Trophoblast cell (in vitro differentiated cells and primary cell): ENCODE measurements at regions not wholly inside any gene's neighbourhood (a gene's known extent, or its start where the extent isn't known, plus 50 kb on each side); places are given as distances from the start of the nearest gene placed in this dataset.

Experiments used
- DNase-seq, 2 donors: peaks; one replicate each; pipeline ENCODE4 v3.0.0-alpha.2; 2016
- H2AFZ ChIP-seq: 2 replicates; pipeline ENCODE4 v1.6.1; 2013; ENCODE audit warnings: low read length, moderate library complexity, mild to moderate bottlenecking; ENCODE audit not compliant: insufficient read depth, poor library complexity
- H2AK5ac ChIP-seq: 2 replicates; pipeline ENCODE4 v1.6.1; 2013; ENCODE audit warnings: mild to moderate bottlenecking, low read length
- H2BK120ac ChIP-seq: 2 replicates; pipeline ENCODE4 v1.6.1; 2013; ENCODE audit warnings: low read length, mild to moderate bottlenecking, moderate library complexity; ENCODE audit not compliant: insufficient read depth, poor library complexity
- H2BK12ac ChIP-seq: 2 replicates; pipeline ENCODE4 v1.6.1; 2013; ENCODE audit warnings: mild to moderate bottlenecking, low read length, moderate library complexity
- H2BK5ac ChIP-seq: 2 replicates; pipeline ENCODE4 v1.6.1; 2013; ENCODE audit warnings: low read length, low read depth, moderate library complexity, mild to moderate bottlenecking; ENCODE audit not compliant: poor library complexity
- H3K14ac ChIP-seq: 2 replicates; pipeline ENCODE4 v1.6.1; 2013; ENCODE audit warnings: mild to moderate bottlenecking, low read length
- H3K18ac ChIP-seq: 2 replicates; pipeline ENCODE4 v1.6.1; 2013; ENCODE audit warnings: mild to moderate bottlenecking, low read length
- H3K23ac ChIP-seq: 2 replicates; pipeline ENCODE4 v1.6.1; 2013; ENCODE audit warnings: low read length
- H3K27ac ChIP-seq: 2 replicates; pipeline ENCODE4 v1.5.1; 2013; ENCODE audit warnings: low read depth, mild to moderate bottlenecking, inconsistent platforms, low read length, moderate library complexity
- H3K27me3 ChIP-seq: 2 replicates; pipeline ENCODE4 v1.6.1; 2013; ENCODE audit warnings: inconsistent platforms, mild to moderate bottlenecking, low read length, moderate library complexity; ENCODE audit not compliant: insufficient read depth
- H3K36me3 ChIP-seq, 2 experiments: 1 replicate in 1 of 2; 2 replicates in 1 of 2; pipeline ENCODE4 v1.6.1; 2013; ENCODE audit warnings: low read length in 2 of 2, mild to moderate bottlenecking in 2 of 2, moderate library complexity in 1 of 2; ENCODE audit not compliant: insufficient read depth in 2 of 2, control insufficient read depth in 1 of 2
- H3K4ac ChIP-seq: 2 replicates; pipeline ENCODE4 v1.6.1; 2013; ENCODE audit warnings: low read depth, mild to moderate bottlenecking, low read length, moderate library complexity
- H3K4me1 ChIP-seq, 2 experiments: 1 replicate in 1 of 2; 2 replicates in 1 of 2; pipeline ENCODE4 v1.6.1; 2013; ENCODE audit warnings: low read length in 2 of 2, mild to moderate bottlenecking in 2 of 2, moderate library complexity in 1 of 2; ENCODE audit not compliant: insufficient read depth in 2 of 2, control insufficient read depth in 1 of 2
- H3K4me2 ChIP-seq: 2 replicates; pipeline ENCODE4 v1.6.1; 2013; ENCODE audit warnings: inconsistent platforms, mild to moderate bottlenecking, low read length, moderate library complexity
- H3K4me3 ChIP-seq: 2 replicates; pipeline ENCODE4 v1.5.1; 2013; ENCODE audit warnings: mild to moderate bottlenecking, low read depth, low read length, inconsistent platforms
- H3K79me1 ChIP-seq: one replicate; pipeline ENCODE4 v1.6.1; 2013; ENCODE audit warnings: low read length
- H3K79me2 ChIP-seq: 2 replicates; pipeline ENCODE4 v1.6.1; 2013; ENCODE audit warnings: low read length, mild to moderate bottlenecking; ENCODE audit not compliant: control insufficient read depth, insufficient read depth, poor library complexity
- H3K9ac ChIP-seq: 2 replicates; pipeline ENCODE4 v1.6.1; 2013; ENCODE audit warnings: mild to moderate bottlenecking, low read length
- H3K9me3 ChIP-seq: 2 replicates; pipeline ENCODE4 v1.6.1; 2013; ENCODE audit warnings: low read depth, mild to moderate bottlenecking, control low read depth, inconsistent platforms, low read length; ENCODE audit not compliant: insufficient read depth
- H4K12ac ChIP-seq: 2 replicates; pipeline ENCODE4 v1.6.1; 2013; ENCODE audit warnings: low read depth, mild to moderate bottlenecking, low read length, moderate library complexity
- H4K8ac ChIP-seq: 2 replicates; pipeline ENCODE4 v1.6.1; 2013; ENCODE audit warnings: low read depth, mild to moderate bottlenecking, low read length, moderate library complexity
- H4K91ac ChIP-seq: one replicate; pipeline ENCODE4 v1.6.1; 2013; ENCODE audit warnings: low read depth, mild to moderate bottlenecking, low read length, moderate library complexity
- WGBS: extraction: QIAGEN DNeasy Blood & Tissue Kit; methylation state at CpG from one replicate; pipeline ENCODE4 v1.1.7; 2013; ENCODE audit warnings: missing lambda C conversion rate; ENCODE audit not compliant: insufficient read length, insufficient coverage; ENCODE audit errors: extremely low coverage; 5-methylcytosine and 5-hydroxymethylcytosine counted together

GRCh38 chr10:91012502-91012901 lies 91.6 kb upstream of the ANKRD1 start:
- H2AFZ ChIP-seq: no peak overlapping the region
- no peaks in the 10 kb centered on the region for H3K9me3 ChIP-seq
- no peak overlapping the region for H3K18ac ChIP-seq
- WGBS: no CpG with 5 or more reads among the region's 4 CpGs
- H3K14ac ChIP-seq: no peak overlapping the region
- no peak overlapping the region for H3K4ac ChIP-seq
- H3K79me1 ChIP-seq: no peaks in the 10 kb centered on the region
- no peak overlapping the region for H3K23ac ChIP-seq
- no peak overlapping the region for H2BK5ac ChIP-seq
- no peak overlapping the region for H4K8ac ChIP-seq
- H4K91ac ChIP-seq: no peak overlapping the region
- H3K27me3 ChIP-seq: no peaks in the 10 kb centered on the region
- H2AK5ac ChIP-seq: no peak overlapping the region
- H3K4me3 ChIP-seq: no peak overlapping the region
- H2BK120ac ChIP-seq: no peak overlapping the region
- H3K9ac ChIP-seq: no peak overlapping the region
- no peak overlapping the region for H4K12ac ChIP-seq
- H3K36me3 ChIP-seq: no peaks in the 10 kb centered on the region
- no peak overlapping the region for H2BK12ac ChIP-seq
- H3K79me2 ChIP-seq: no peaks in the 10 kb centered on the region
- no peak overlapping the region for H3K4me2 ChIP-seq
- no peak for DNase-seq
- peaks cover 0 to 3% of the 10 kb centered on the region in 2 experiments for H3K4me1 ChIP-seq
- H3K27ac ChIP-seq: no peak overlapping the region

GRCh38 chr10:91013985-91014384 lies 93.1 kb upstream of the ANKRD1 start:
- H3K36me3 ChIP-seq: no peaks in the 10 kb centered on the region
- H3K27ac ChIP-seq: no peak overlapping the region
- WGBS: no CpG with 5 or more reads among the region's 1 CpG

DNA sequence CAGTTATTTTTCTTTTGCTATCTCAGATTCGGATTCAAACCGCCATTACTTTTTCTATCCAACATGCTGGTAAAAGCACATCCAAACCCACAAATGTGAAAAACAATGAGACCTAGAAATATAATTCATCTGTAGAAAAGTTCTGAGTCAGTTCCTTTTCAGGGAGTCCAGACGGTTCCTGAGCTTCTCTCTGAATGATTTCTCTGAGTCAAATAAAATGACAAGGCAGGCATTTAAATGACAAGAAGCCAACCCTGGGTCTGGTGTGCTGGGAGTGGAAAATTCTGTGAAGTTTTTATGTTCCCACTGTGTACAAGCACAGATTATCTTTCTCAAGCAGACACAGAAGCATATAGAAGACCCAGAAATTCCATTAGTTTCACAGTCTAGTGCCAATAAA lies 96.3 kb upstream of the ANKRD1 start:
- Histone ChIP-seq H3K4ac (no peak overlapping the region), H3K27ac (no peak overlapping the region), H3K79me1 (no peaks in the 10 kb centered on the region), H2BK5ac (no peak overlapping the region), H3K27me3 (no peaks in the 10 kb centered on the region), H3K4me2 (no peak overlapping the region), H3K23ac (no peak overlapping the region), H3K36me3 (no peaks in the 10 kb centered on the region), H3K18ac (no peak overlapping the region), H3K9me3 (no peaks in the 10 kb centered on the region), H2AK5ac (no peak overlapping the region), H2BK120ac (no peak overlapping the region), H3K9ac (no peak overlapping the region), H3K4me3 (no peak overlapping the region), H3K14ac (no peak overlapping the region), H4K91ac (no peak overlapping the region), H2BK12ac (no peak overlapping the region), H3K4me1 (no peaks in the 10 kb centered on the region), H4K8ac (no peak overlapping the region), H4K12ac (no peak overlapping the region), H3K79me2 (no peaks in the 10 kb centered on the region), H2AFZ (no peak overlapping the region)
- no CpG with 5 or more reads among the region's 3 CpGs for WGBS
- DNase-seq: no peak

More at GRCh38 chr10:91013985-91014384, 93.1 kb upstream of the ANKRD1 start:
- Histone ChIP-seq H3K18ac (no peak overlapping the region), H3K79me2 (no peaks in the 10 kb centered on the region), H2AFZ (no peak overlapping the region), H3K14ac (no peak overlapping the region), H3K4ac (no peak overlapping the region), H4K91ac (no peak overlapping the region), H3K23ac (no peak overlapping the region), H3K4me1 (peaks cover 0 to 3% of the 10 kb centered on the region in 2 experiments), H4K8ac (no peak overlapping the region), H2BK12ac (no peak overlapping the region), H2BK5ac (no peak overlapping the region), H2AK5ac (no peak overlapping the region), H3K79me1 (no peaks in the 10 kb centered on the region), H4K12ac (no peak overlapping the region), H2BK120ac (no peak overlapping the region), H3K27me3 (no peaks in the 10 kb centered on the region), H3K4me2 (no peak overlapping the region), H3K4me3 (no peak overlapping the region), H3K9ac (no peak overlapping the region), H3K9me3 (no peaks in the 10 kb centered on the region)
- no peak for DNase-seq

DNA sequence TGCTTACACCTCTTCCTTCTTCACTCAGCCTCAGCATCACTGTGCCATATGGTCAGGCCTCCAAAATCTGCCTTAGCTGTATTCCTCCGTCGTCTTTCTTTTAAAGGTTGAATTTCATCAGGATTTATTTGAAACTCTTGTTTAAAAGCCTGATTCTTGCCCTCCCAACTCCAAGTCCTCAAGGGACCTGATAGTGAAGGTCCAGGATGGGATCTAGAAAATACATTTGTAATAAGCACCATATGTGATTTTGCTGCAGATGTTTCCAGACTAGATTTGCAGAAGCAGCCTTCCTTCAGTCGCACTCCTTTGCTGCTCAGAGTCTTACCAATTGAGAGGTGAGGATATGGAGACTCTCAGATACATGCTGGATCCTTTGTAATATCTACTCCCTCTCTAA lies 101.0 kb upstream of the ANKRD1 start:
- no peak overlapping the region for H2AFZ ChIP-seq
- H3K9ac ChIP-seq: no peak overlapping the region
- no peak overlapping the region for H4K91ac ChIP-seq
- no peak overlapping the region for H3K27ac ChIP-seq
- no peak overlapping the region for H4K8ac ChIP-seq
- no CpG with 5 or more reads among the region's 3 CpGs for WGBS
- no peak overlapping the region for H2BK12ac ChIP-seq
- no peak overlapping the region for H3K4me3 ChIP-seq
- no peaks in the 10 kb centered on the region for H3K36me3 ChIP-seq
- no peaks in the 10 kb centered on the region for H3K9me3 ChIP-seq
- no peaks in the 10 kb centered on the region for H3K79me1 ChIP-seq
- H3K4me1 ChIP-seq: no peaks in the 10 kb centered on the region
- H4K12ac ChIP-seq: no peak overlapping the region
- H3K4ac ChIP-seq: no peak overlapping the region
- no peak overlapping the region for H3K23ac ChIP-seq
- no peak for DNase-seq
- H3K4me2 ChIP-seq: no peak overlapping the region
- H3K79me2 ChIP-seq: no peaks in the 10 kb centered on the region
- H2BK120ac ChIP-seq: no peak overlapping the region
- no peak overlapping the region for H3K14ac ChIP-seq
- H3K27me3 ChIP-seq: no peaks in the 10 kb centered on the region
- no peak overlapping the region for H2AK5ac ChIP-seq
- no peak overlapping the region for H2BK5ac ChIP-seq
- H3K18ac ChIP-seq: no peak overlapping the region
